Endometrium (tissue), 2 donors: ENCODE measurements at regions not wholly inside any gene's neighbourhood (a gene's known extent, or its start where the extent isn't known, plus 50 kb on each side); places are given as distances from the start of the nearest gene placed in this dataset.
"Not testable (repeated sequence)": the region's sequence is repeated elsewhere in the genome, so short reads cannot be mapped to it uniquely, and the experiment has no call there.

ENCODE experiments used
- FAIRE-seq: peaks from 2 replicates; lab custom pipeline; 2012; peaks lifted over from hg19 to GRCh38; lab: Jason Lieb, UNC
- donor health status: control.
- donor health status: control.

- no peak for FAIRE-seq
Observed at GRCh38 chr2:2662847-2663356, 331.8 kb upstream of the MYT1L start.

- FAIRE-seq: no peak
Observed at GRCh38 chr2:2662037-2662846, 331.2 kb upstream of the MYT1L start.

DNA sequence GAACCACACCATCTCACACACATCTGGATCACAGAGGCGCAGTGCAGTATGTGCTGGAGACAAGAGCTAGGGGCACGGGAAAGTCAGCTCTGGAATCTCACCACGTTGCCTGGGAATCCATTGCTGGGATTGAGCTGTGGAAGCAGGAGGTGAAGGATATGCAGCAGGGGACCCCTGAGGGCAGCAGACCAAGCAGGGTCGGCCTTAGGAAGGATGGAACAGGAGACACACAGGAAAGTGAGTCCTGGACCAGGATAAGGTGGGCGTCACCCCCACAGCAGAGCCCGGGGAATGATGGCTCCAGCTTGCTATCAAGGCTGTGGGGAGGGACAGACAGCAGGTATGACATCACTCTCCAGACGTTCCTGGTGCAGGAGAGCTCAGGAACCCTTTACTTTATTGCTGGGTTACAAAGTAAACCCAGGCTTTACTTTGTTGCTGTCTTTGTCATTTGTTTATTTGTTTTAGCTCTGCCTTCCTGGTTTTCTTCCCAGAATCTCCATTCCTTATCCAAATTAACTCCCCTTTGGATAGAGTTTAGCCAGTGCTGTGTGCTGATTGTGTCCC lies 329.8 kb upstream of the MYT1L start:
- no peak for FAIRE-seq

DNA sequence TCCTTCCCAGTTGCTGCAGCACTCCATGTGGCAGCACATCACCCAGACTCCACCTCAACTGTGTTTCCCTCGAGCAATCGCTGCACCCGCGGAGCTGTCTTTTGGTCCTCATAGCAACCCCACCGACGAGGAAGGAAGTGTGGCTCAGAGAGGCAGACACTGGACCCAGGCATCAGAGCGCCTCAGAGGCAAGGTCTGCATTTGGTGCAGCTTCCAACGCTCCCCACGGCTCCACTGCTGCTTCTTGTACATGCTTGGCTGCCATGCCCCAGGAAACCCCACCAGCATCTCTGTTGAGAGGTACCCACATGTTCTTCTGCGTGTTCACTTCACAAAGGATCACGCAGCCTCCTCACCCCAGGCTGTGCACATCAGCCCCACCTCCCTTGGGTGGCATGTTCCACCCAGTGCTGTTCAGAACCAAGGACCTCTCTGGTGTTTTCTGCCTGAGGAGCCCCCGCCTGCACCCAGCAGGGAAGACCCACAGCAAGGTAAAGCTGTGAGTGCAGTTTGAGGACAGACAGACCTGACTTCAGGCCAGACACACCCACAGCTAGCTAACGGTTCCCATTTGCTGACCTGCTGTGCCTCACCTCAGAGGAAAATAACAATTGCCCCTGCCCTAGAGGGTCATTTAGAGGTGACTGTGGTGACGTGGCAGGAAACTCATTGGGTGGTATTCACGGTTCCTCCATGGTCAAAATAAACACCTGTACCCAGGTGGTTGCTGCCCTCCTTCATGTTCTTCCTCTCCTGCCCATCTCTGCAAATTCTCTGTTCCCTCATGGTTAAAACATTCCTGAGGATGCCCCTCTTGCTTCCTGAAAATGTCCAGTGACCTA lies 326.3 kb upstream of the MYT1L start:
- FAIRE-seq: no peak

DNA sequence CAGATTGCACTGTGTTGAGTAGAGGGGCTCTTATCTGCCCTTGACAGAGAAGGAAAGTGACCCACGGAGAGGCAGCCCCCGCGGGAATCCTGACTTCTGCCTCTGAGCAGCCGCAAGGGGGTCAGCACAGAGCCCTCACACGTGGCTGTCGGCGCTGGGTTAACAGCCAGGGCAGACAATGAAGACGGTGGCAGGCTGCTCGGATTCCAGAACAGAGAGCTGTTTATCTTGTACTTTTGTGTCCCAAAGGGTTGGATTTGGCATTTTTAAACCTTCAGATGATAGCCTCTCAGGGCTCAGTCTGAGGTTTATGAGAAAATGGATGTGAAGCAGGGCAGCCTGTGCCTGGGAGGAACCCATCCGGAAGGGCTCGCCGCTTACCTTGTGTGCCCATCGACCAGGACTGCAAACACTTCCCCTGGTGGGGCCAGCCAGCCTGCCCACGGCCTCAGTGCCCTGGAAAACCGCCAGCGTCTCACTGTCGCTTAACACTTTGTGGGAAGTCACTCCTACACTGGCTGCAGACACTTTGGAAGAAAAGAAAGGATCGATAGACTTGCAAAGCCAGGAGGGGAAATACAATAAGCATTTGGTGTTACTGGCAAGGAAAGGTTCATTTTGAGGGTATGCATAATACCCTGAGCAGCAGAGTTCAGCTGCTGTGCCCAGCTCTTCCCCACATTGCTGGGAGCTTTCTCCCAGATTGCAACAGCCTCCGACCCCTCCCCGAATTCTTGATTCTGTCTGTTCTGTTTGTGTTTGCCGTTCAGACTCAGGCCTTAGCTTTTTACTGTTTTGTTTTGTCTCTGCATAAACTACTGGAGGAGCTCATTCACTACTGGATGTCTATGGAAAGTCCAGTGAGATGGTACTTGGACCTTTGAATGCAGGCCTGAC lies 325.3 kb upstream of the MYT1L start:
- FAIRE-seq: no peak

GRCh38 chr2:2655453-2656114 lies 324.5 kb upstream of the MYT1L start:
- no peak for FAIRE-seq

DNA sequence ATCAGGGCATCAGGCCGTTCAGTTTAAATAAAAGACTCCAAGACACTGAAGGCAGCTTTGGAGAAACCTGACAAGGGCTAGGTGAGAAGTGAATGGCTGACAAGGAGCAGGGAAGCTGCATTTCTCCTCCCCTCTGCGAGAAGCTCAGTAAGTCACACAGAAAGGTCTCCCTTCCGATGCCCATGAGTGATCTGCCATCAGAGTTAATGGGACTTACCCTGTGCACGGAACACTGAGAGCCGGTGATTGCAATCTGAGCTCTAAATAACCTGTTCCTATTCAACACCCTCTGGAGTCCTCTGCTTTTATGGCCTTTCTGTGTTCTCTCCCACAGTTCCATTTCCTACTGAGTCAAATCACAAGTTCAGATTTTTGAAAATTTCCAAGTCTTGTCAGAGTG lies 322.2 kb upstream of the MYT1L start:
- no peak for FAIRE-seq

DNA sequence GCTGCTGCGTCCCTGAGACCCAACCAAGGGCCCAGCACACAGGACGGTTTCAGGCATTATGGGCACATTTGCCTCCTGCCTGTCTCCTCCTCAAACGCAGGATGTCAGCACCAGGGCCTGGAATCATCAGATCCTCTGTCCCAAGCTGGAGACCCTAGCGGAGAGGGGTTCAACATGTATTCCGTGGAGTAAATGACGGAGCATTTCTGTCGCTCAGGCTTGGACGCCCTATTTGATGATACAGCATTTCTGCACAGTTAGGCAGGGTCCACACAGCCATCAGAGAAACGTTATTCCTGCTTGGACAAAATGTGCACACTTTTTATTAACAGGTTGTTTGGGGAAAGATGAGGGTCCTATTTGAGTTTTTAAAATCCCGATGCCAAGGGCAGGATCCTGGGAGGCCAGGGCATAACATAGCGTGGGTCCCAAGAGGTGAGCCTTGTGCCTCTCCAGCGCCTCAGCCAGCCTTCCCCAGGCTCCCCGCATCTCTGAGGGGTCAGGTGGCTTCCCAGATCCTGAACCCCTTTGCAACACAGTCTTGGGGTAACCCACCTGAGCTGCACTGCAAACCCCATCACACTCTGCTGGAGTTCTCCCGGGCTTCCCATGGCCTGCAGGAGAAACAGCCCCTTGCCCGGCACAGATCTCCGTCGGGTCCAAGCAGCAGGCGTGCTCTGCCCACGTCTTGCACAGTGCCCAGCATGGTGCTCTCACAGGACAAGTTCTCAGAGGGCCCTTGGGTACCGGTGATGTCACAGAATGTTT lies 319.7 kb upstream of the MYT1L start:
- FAIRE-seq: no peak

GRCh38 chr2:2649109-2650072 lies 318.3 kb upstream of the MYT1L start:
- FAIRE-seq: no peak

DNA sequence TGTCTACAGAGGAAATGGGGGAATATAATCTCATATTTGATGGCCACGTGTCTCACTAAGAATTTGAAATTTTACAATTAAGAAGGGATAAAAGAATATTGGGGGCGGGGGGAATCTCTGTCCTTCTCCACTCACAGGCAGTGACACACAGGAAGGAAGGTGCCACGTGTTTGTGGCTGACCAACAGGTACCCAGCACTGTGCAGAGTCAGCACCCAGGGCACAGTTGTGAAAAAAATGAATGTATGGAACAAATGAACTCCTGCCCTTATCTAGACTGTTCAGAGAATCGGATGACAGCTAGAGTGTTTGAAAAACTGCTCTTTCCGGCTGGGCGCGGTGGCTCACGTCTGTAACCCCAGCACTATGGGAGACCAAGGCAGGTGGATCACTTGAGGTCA lies 317.0 kb upstream of the MYT1L start:
- FAIRE-seq: no peak

DNA sequence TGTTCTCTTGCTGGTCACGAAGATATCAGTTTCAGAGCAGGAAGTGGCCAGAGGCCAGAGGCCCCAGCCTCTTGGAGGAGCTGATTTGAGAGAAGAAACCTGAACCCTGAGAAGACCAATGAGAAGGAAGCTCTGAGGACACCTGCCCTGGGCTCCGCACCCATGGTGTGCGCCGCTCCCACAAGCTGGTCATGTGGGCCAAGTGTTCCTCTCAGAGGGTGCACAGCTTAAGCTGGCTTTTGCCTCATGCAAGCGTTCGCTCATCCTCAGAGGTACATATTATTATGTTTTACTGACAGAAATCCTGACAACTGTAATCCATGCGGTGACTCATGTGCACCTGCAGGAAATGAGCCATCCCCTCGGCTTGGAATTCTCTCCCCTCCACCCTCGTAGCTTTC lies 316.1 kb upstream of the MYT1L start:
- FAIRE-seq: no peak

DNA sequence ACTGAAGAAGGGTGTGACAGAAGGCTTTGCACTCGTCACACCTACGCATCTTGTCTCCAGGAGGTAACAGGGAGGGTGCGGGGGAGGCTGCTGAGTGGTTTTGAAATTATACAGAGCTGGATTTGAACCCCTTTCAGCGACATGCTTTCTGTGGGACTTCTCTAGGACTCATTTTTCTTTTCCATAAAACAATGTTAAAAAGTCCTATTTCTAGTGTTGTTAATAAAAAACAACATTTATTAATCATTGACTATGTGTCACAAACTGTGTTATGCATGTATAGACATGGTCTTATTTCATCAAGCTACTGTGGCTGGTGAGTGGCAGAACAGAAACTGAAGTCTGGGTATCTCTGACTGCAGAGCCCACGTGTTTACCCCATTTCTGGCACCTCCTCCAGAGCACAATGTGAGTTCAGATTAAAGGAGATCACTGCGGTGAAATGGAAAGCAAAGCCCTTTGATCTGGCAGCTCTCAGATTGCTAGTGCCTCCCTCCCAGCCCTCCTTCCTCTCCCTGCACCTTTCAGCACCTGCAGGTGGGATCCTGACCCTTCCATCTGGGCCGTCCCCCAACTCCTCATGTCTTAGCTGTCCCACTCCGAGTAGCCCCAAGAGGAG lies 315.5 kb upstream of the MYT1L start:
- no peak for FAIRE-seq

DNA sequence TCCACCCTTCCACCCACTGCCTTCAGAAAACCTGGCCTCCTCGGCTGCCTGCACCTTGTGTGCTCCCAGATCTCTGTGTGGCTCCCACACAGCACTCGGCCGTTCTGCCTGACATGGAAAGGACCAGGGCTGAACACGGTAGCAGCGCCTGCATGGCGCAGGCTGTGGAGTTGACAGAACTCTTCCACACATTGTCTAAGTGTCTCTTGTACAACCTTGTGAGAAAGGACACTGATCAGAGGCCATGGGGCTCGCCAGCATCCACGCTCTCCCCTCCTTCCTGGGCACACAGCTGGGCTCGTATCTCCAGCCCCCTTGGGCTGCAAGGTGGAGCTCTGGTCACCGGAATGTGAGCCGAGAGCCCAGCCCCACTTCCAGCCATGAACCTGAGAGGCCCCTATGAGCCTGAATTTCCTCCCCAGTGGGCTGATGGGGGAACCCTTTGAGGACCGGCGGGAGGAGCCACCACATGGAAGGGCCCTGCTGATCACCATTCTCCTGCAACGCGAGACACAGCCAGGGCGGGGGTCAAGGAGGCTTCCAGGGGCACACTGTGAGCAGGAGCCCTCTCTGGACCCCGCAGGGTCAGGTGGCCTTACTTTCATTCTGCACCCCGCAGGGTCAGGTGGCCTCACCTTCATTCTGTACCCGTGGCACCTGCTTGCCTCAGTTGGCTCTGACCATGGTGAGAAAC lies 314.2 kb upstream of the MYT1L start:
- FAIRE-seq: no peak

DNA sequence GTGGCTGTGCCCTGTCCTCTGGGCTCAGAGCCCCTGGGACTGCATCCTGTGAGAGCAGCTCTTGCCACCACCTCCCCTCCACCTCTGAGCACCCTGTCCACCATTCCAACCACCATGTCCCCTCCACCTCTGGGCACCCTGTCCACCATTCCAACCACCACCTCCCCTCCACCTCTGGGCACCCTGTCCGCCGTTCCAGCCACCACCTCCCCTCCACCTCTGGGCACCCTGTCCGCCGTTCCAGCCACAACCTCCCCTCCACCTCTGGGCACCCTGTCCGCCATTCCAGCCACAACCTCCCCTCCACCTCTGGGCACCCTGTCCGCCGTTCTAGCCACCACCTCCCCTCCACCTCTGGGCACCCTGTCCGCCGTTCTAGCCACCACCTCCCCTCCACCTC lies 313.7 kb upstream of the MYT1L start:
- FAIRE-seq: not testable (repeated sequence)

GRCh38 chr2:2644040-2644439 lies 313.0 kb upstream of the MYT1L start:
- no peak for FAIRE-seq

- no peak for FAIRE-seq
Observed at GRCh38 chr2:2642906-2643890, 312.1 kb upstream of the MYT1L start.
